H1 (cell line): ENCODE measurements at regions not wholly inside any gene's neighbourhood (a gene's known extent, or its start where the extent isn't known, plus 50 kb on each side); places are given as distances from the start of the nearest gene placed in this dataset.

ENCODE experiments used
- BCL11A ChIP-seq, 2 experiments: IDR thresholded peaks; one replicate each; pipeline ENCODE4 v1.6.1; 2011; ENCODE audit warnings: low read depth in 2 of 2, low read length in 2 of 2, mild to moderate bottlenecking in 2 of 2
- EGR1 ChIP-seq: IDR thresholded peaks from 2 replicates; pipeline ENCODE4 v1.6.1; 2011; ENCODE audit warnings: low read depth, low read length, borderline replicate concordance
- TF ChIP-seq, protein P1 (sequence below): IDR thresholded peaks from 2 replicates; pipeline ENCODE4 v1.6.1; 2012; ENCODE audit warnings: low read length, inconsistent platforms

DNA sequence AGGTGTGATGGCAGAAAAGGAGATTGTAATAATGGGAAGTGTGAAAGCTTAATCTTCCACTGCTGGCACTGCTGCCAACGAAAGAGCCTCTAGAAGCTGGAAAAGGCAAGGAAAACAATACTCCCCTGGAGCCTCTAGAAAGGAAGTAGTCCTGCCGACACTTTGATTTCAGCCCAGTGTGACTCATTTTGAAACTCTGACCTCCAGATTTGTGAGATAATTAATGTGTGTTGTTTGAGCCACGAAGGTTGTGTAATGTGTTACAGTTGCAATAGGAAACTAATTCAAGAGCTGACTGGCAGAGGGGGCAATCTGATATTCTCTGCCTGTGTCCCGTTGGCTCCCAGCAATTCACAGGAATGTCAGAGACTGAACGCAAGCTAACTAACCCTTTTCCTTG, 219.2 kb upstream of the UBE2E3 start (continued):
- TF ChIP-seq EGR1: no peak
- TF ChIP-seq, protein P1, sequence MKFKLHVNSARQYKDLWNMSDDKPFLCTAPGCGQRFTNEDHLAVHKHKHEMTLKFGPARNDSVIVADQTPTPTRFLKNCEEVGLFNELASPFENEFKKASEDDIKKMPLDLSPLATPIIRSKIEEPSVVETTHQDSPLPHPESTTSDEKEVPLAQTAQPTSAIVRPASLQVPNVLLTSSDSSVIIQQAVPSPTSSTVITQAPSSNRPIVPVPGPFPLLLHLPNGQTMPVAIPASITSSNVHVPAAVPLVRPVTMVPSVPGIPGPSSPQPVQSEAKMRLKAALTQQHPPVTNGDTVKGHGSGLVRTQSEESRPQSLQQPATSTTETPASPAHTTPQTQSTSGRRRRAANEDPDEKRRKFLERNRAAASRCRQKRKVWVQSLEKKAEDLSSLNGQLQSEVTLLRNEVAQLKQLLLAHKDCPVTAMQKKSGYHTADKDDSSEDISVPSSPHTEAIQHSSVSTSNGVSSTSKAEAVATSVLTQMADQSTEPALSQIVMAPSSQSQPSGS: no peak
- TF ChIP-seq BCL11A (IDR thresholded peaks at IDR 0.05; ENCODE audit: low read depth in 2 of 2, low read length in 2 of 2): no peak
